Osteocyte (in vitro differentiated cells): ENCODE measurements at regions not wholly inside any gene's neighbourhood (a gene's known extent, or its start where the extent isn't known, plus 50 kb on each side); places are given as distances from the start of the nearest gene placed in this dataset.

ENCODE experiments used
- DNase-seq: peaks from one replicate; pipeline ENCODE4 v3.0.0; 2021; ENCODE audit warnings: mixed read lengths; ENCODE audit not compliant: unreplicated experiment; ENCODE audit errors: extremely low spot score
- H3K27ac Mint-ChIP-seq: one replicate; pipeline ENCODE4 v1.8.0; 2021; ENCODE audit warnings: mild to moderate bottlenecking, mixed read lengths; ENCODE audit not compliant: unreplicated experiment
- H3K27me3 Mint-ChIP-seq: one replicate; pipeline ENCODE4 v1.8.0; 2021; ENCODE audit warnings: mixed read lengths; ENCODE audit not compliant: unreplicated experiment
- H3K36me3 Mint-ChIP-seq: one replicate; pipeline ENCODE4 v1.8.0; 2021; ENCODE audit warnings: mixed read lengths; ENCODE audit not compliant: unreplicated experiment
- H3K4me1 Mint-ChIP-seq: one replicate; pipeline ENCODE4 v1.8.0; 2021; ENCODE audit warnings: mixed read lengths; ENCODE audit not compliant: unreplicated experiment
- H3K4me3 Mint-ChIP-seq: one replicate; pipeline ENCODE4 v1.8.0; 2021; ENCODE audit warnings: mild to moderate bottlenecking, moderate library complexity, mixed read lengths; ENCODE audit not compliant: unreplicated experiment
- H3K9me3 Mint-ChIP-seq: one replicate; pipeline ENCODE4 v1.8.0; 2021; ENCODE audit warnings: mixed read lengths; ENCODE audit not compliant: unreplicated experiment
- TF ChIP-seq, protein P1 (sequence below): fragments of 200-600 bp; sonication (generic); IDR thresholded peaks from 2 replicates; pipeline ENCODE4 v1.5.0; 2021; ENCODE audit warnings: antibody characterized with exemption, mild to moderate bottlenecking, moderate library complexity

DNA sequence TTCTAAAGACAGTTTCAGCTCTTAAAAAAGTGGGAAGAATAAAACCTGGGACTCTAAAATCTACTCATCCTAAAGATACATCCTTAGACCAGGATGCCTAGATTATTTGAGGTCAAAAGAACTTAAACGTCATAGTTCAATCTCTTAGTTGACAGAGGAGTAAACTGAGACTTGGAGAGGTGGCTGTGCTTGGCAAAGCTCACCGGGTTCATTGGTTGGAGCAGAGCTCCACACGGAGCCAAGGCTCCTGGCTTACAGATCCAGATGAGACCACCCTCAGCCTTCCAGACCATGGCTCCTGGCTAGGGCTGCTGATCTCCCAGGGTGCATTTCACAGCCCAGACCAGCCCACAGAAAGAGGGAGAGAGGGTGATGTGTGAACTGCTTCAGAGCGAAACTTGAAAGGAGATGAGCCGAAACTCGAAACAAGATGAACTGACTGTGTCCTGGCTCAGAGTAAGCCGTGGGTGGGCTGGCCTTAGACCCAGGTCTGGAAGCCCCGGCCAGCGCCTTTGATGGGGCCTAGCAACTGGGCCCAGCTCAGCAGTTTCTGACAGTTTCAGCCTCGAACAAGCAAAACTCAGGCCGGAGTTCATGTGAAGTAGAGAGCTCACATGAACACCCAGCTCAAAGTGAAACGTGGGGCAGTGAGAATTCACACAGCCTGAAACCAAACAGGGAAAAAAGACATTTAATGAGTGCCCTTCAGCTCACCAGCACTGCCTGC, 1044.8 kb downstream of the BCL11B start:
- peaks cover 43% of the 10 kb centered on the region for H3K9me3 Mint-ChIP-seq
- DNase-seq, result no peak
- no peak overlapping the region for H3K27ac Mint-ChIP-seq
- no peaks in the 10 kb centered on the region for H3K4me1 Mint-ChIP-seq
- no peaks in the 10 kb centered on the region for H3K36me3 Mint-ChIP-seq
- H3K27me3 Mint-ChIP-seq, result no peaks in the 10 kb centered on the region
- H3K4me3 Mint-ChIP-seq, result no peak overlapping the region
- TF ChIP-seq, protein P1, sequence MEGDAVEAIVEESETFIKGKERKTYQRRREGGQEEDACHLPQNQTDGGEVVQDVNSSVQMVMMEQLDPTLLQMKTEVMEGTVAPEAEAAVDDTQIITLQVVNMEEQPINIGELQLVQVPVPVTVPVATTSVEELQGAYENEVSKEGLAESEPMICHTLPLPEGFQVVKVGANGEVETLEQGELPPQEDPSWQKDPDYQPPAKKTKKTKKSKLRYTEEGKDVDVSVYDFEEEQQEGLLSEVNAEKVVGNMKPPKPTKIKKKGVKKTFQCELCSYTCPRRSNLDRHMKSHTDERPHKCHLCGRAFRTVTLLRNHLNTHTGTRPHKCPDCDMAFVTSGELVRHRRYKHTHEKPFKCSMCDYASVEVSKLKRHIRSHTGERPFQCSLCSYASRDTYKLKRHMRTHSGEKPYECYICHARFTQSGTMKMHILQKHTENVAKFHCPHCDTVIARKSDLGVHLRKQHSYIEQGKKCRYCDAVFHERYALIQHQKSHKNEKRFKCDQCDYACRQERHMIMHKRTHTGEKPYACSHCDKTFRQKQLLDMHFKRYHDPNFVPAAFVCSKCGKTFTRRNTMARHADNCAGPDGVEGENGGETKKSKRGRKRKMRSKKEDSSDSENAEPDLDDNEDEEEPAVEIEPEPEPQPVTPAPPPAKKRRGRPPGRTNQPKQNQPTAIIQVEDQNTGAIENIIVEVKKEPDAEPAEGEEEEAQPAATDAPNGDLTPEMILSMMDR, result no peak

DNA sequence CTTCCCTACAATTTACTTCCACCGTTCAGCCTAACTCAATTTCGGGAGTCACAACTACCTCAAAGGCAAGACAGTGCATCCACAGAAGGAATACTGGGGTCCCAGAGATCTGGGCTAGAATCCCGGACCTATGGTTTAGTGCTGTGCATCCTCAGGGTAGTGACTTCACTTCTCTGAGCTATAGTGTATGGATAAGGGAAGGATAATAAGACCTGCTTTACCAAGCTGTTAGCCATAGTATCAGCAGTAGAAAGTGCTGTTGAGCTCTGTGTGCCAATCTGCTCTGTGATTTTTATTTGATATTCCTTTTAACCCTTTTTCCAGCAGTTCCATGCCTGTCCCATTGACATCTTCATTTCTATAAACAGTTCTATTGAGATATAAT, 1044.3 kb downstream of the BCL11B start:
- no peak overlapping the region for H3K4me3 Mint-ChIP-seq
- TF ChIP-seq, protein P1, result no peak
- H3K4me1 Mint-ChIP-seq, result no peaks in the 10 kb centered on the region
- no peaks in the 10 kb centered on the region for H3K27me3 Mint-ChIP-seq
- H3K27ac Mint-ChIP-seq, result no peak overlapping the region
- no peaks in the 10 kb centered on the region for H3K36me3 Mint-ChIP-seq
- peaks cover 39% of the 10 kb centered on the region for H3K9me3 Mint-ChIP-seq
- DNase-seq, result no peak

DNA sequence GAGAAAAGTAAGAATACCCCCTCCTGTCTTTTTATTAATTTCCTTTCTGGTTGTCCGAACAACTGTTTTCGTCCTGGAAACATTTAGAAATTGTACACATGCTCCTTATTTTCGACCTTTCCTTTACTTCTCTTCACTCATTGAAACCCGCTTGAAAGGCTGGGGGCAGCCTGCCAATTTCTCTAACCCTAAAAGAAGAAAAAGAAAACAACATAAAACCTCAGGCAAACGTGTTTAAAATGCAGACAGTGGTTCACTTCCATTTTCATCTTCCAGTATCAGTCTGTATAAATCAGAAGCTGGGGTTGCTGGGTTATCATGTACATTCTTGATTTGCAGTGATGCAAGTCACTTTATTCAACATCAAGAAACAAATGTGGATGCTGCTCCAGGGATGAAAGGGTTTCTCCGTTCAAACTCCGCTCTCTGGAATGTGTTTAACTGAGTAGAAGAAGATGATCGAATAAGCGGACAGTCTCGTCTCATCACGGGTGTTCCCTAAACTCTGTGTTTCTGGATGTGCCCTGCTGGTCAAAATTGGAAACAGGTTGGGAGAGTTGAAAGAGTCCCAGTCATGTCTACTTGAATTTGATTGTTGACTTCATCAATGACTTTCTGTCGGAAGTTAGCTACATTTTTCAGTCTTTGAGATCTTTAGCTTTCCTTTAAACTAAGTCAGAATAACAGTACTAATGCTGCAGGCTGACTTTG, 1042.2 kb downstream of the BCL11B start:
- peak; percentile 27 for DNase-seq

DNA sequence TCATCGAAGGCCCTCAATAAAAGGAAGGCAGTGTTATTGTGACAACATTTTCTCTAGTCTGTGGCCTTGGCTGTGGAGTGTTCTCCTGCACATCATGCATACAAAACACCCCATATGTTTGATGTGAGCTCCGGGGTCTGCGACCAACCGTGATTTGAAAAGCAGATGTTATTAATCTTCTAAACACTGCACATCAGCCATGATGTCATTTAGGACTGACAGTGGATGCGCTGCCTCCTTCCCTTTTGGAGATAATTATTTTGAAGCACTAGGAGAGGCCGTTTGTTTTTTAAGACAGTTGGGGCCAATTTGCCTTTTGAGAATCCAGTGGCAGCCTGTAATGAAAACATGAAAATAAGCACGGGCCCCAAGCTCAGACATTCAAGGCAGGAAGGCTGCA, 1041.6 kb downstream of the BCL11B start:
- Mint-ChIP-seq H3K4me3 (no peak overlapping the region), H3K27ac (no peak overlapping the region), H3K9me3 (peaks cover 47% of the 10 kb centered on the region)

More for the DNA sequence above, 1042.2 kb downstream of the BCL11B start:
- Mint-ChIP-seq H3K9me3 (peaks cover 43% of the 10 kb centered on the region), H3K36me3 (no peaks in the 10 kb centered on the region), H3K27ac (no peak overlapping the region), H3K27me3 (no peaks in the 10 kb centered on the region), H3K4me3 (no peak overlapping the region), H3K4me1 (no peaks in the 10 kb centered on the region)
- TF ChIP-seq, protein P1, result no peak

DNA sequence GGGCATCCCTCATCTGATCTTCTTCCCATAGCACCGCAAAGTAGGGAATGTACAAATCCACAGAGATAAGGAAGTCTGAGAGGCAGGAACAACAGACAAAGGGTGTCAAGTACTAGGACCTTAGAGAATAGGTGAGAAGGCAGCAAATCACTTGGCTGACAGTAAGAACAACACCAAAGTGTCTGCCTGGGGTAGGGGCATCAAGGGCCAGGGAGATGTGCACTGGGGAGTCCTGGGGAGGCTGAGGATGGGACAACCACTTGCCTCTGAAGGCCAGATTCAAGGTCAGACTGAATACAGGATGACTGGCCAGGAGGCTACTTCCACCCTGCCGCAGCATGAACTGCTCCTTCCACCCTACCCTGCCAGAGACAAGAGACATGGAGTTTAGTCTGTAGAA, 1040.8 kb downstream of the BCL11B start:
- H3K27ac Mint-ChIP-seq, result no peak overlapping the region
- H3K36me3 Mint-ChIP-seq, result no peaks in the 10 kb centered on the region
- TF ChIP-seq, protein P1, result no peak
- peaks cover 50% of the 10 kb centered on the region for H3K9me3 Mint-ChIP-seq
- no peaks in the 10 kb centered on the region for H3K4me1 Mint-ChIP-seq
- H3K4me3 Mint-ChIP-seq, result no peak overlapping the region
- no peak for DNase-seq
- no peaks in the 10 kb centered on the region for H3K27me3 Mint-ChIP-seq

More for the DNA sequence above, 1041.6 kb downstream of the BCL11B start:
- H3K36me3 Mint-ChIP-seq, result no peaks in the 10 kb centered on the region
- no peaks in the 10 kb centered on the region for H3K4me1 Mint-ChIP-seq
- H3K27me3 Mint-ChIP-seq, result no peaks in the 10 kb centered on the region
- no peak for DNase-seq
- TF ChIP-seq, protein P1, result no peak
